Spinal cord (tissue), 9 donors: ENCODE measurements at regions not wholly inside any gene's neighbourhood (a gene's known extent, or its start where the extent isn't known, plus 50 kb on each side); places are given as distances from the start of the nearest gene placed in this dataset.

ENCODE experiments used
- DNase-seq, 6 donors: peaks; one replicate each; pipeline versions ENCODE4 v3.0.0 to v3.0.0-alpha.2; 2013 to 2015; ENCODE audit warnings: low spot score in 6 of 6, low read depth in 4 of 6
- H3K27ac ChIP-seq: one replicate; pipeline ENCODE4 v1.5.1; 2013; ENCODE audit warnings: low read depth, low read length, control low read depth
- H3K27me3 ChIP-seq: one replicate; pipeline ENCODE4 v1.6.1; 2013; ENCODE audit warnings: low read length; ENCODE audit not compliant: control insufficient read depth, insufficient read depth
- H3K36me3 ChIP-seq: one replicate; pipeline ENCODE4 v1.6.1; 2013; ENCODE audit warnings: low read length; ENCODE audit not compliant: control insufficient read depth, insufficient read depth
- H3K4me1 ChIP-seq: one replicate; pipeline ENCODE4 v1.6.1; 2013; ENCODE audit warnings: low read length; ENCODE audit not compliant: control insufficient read depth, insufficient read depth
- H3K4me3 ChIP-seq: one replicate; pipeline ENCODE4 v1.5.1; 2013; ENCODE audit warnings: low read depth, low read length, control low read depth
- H3K9me3 ChIP-seq: one replicate; pipeline ENCODE4 v1.6.1; 2013; ENCODE audit warnings: low read length; ENCODE audit not compliant: control insufficient read depth, insufficient read depth
- WGBS: methylation state at CpG from one replicate; pipeline ENCODE4 v1.1.5; 2013; ENCODE audit warnings: missing lambda C conversion rate; ENCODE audit not compliant: insufficient coverage; 5-methylcytosine and 5-hydroxymethylcytosine counted together
- donor health status: healthy.

DNA sequence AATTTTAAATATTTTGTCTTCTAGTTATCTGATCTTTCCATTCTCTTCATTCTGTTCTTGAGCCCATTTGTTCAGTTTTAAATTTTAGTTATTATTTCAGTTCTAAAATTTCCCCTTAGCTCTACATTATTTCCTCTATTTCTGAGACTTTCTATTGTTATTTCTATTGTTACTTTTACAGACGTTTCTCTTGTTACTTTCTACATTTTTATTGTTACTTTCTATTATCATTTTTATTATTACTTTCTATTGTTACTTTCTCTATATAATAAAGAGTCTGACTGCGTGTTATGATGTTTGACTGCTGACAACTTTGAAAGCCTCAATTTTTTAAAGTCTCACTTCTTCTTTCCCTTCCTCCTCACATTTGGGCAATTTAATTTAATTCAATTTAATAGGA is 915.7 kb upstream of the PCDH20 start:
- H3K27me3 ChIP-seq: no peaks in the 10 kb centered on the region
- no CpG with 5 or more reads among the region's 2 CpGs for WGBS
- H3K4me1 ChIP-seq: no peaks in the 10 kb centered on the region
- H3K9me3 ChIP-seq: no peaks in the 10 kb centered on the region
- no peak overlapping the region for H3K27ac ChIP-seq
- H3K36me3 ChIP-seq: no peaks in the 10 kb centered on the region
- DNase-seq: no peak
- no peak overlapping the region for H3K4me3 ChIP-seq

DNA sequence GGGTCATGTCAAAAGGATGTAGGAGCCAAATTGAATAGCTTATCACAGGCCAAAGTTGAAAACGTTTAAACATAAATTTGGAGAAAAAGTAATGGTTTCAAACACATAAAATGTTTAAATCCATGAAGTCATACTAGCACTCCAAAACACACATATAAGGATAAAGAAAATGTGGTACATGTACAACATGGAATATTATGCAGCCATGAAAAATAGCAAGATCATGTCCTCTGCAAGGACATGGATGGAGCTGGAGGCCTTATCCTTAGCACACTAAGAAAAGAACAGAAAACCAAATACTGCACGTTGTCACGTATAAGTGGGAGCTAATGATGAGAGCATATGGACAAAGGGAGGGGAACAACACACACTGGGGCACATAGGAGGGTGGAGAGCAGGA is 911.7 kb upstream of the PCDH20 start:
- Histone ChIP-seq H3K4me3 (no peak overlapping the region), H3K9me3 (no peaks in the 10 kb centered on the region), H3K27ac (no peak overlapping the region), H3K36me3 (no peaks in the 10 kb centered on the region), H3K4me1 (no peaks in the 10 kb centered on the region), H3K27me3 (no peaks in the 10 kb centered on the region)
- no peak for DNase-seq
- WGBS: no CpG with 5 or more reads among the region's 3 CpGs

DNA sequence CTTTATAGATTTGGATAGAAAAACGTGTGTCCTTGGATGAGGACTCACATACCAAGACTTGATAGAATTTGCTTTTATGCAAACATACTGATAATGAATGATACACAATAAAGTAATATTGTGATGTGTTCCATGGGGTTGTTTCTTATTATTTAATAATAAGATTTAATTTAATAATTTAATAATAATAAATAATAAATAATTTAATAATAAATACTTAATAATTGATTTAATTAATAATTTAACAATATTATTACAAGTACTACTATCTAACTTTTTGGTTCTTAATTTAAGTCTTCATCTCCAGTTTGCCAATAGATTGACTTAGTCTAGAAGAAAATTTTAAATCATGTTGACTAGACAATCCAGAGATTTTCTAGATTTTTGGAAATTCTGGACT is 909.2 kb upstream of the PCDH20 start:
- no peaks in the 10 kb centered on the region for H3K9me3 ChIP-seq

DNA sequence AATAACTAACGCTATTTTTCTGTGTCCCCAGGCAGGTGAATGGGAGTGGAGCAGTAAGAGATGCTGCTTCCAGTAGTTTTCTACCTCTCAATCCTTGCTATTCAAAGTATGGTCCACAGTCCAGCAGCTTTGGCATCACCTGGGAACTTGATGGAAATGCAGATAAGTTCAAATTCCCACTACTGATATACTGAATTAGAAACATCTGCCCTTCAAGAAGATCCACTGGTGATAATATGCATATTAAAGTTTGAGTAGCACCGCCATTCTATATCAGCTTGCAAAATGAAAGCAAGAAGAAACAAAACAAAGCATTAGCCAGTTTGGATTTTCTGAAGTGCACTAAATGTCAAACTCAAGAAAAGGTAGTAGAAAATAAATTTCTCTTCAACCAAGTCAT is 906.2 kb upstream of the PCDH20 start:
- Histone ChIP-seq H3K27me3 (no peaks in the 10 kb centered on the region), H3K36me3 (no peaks in the 10 kb centered on the region), H3K4me3 (no peak overlapping the region), H3K27ac (no peak overlapping the region), H3K9me3 (no peaks in the 10 kb centered on the region), H3K4me1 (no peaks in the 10 kb centered on the region)
- no peak for DNase-seq
- WGBS: no CpG with 5 or more reads among the region's 2 CpGs

More for the DNA sequence above, 909.2 kb upstream of the PCDH20 start:
- Histone ChIP-seq H3K27me3 (no peaks in the 10 kb centered on the region), H3K4me1 (no peaks in the 10 kb centered on the region), H3K4me3 (no peak overlapping the region), H3K36me3 (no peaks in the 10 kb centered on the region), H3K27ac (no peak overlapping the region)
- no peak for DNase-seq
- no CpG with 5 or more reads among the region's 1 CpG for WGBS

DNA sequence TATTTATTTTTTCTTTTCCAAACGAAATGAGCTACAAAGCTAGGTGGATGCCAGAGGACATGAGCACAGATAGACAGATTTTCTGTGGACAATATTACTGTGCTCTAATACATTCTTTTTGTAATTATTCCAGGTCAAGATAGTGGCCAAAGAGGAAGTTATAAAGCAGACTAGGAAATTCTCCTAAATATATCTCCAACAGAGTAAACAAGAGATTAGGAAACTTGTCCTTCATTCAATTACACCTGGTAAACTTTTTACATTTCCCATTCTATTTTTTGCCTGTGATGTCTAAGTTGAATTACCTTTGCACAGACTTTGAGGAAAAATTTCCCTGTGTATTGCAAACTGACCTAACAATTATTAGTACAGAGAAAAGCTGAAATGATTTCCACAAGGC is 905.5 kb upstream of the PCDH20 start:
- Histone ChIP-seq H3K36me3 (no peaks in the 10 kb centered on the region), H3K4me1 (no peaks in the 10 kb centered on the region), H3K27ac (no peak overlapping the region), H3K9me3 (no peaks in the 10 kb centered on the region), H3K4me3 (no peak overlapping the region), H3K27me3 (no peaks in the 10 kb centered on the region)
- no peak for DNase-seq
- WGBS: no CpG with 5 or more reads among the region's 1 CpG

DNA sequence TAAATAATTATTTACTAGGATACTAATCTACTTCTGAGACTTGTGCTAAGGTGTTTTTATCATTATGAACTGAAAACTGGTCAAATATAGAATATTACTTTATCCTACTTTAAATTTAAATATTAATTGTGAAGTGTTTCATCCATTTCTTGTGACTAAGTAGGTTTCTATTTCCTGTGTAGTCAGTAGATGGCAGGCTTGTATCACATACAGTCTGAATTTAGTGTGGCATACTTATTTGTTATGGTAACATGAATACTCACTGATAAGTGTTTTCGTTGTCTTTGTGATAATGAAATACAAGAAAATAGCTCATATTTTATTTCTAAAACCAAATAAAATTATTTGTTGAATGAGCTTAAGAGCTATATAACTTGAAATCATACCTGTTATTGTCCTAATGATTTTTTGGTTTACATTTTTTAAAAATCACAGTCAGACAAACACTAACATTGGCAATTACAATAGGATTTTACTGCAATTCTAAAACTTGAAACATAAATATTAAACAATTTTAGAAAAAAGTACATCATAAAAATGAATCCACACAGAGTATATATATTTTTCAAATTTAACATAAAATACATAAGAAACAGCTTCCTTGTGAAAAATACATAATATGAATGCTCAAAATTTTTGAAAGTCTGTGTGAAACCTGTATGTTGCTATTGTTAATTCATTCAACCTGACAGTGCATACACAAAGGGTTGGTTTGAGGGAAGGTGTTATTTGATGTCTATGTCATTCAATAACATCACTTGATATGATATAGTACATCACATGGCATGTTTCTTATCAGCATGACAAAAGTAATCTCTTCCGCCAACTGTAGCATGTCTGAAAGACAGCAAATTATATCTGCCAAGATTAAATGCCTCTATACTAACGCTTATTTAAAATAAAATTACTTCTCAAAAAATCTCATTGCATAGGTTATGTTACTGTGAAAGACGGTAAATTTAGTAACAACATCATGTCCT is 904.8 kb upstream of the PCDH20 start:
- H3K9me3 ChIP-seq: no peaks in the 10 kb centered on the region
- H3K36me3 ChIP-seq: no peaks in the 10 kb centered on the region
- H3K4me1 ChIP-seq: no peaks in the 10 kb centered on the region
- no peak overlapping the region for H3K27ac ChIP-seq
- H3K4me3 ChIP-seq: no peak overlapping the region
- DNase-seq: peak in 5 of 6 donors; percentile 48 to 94 (median 61)
- no CpG with 5 or more reads among the region's 4 CpGs for WGBS
- H3K27me3 ChIP-seq: no peaks in the 10 kb centered on the region

DNA sequence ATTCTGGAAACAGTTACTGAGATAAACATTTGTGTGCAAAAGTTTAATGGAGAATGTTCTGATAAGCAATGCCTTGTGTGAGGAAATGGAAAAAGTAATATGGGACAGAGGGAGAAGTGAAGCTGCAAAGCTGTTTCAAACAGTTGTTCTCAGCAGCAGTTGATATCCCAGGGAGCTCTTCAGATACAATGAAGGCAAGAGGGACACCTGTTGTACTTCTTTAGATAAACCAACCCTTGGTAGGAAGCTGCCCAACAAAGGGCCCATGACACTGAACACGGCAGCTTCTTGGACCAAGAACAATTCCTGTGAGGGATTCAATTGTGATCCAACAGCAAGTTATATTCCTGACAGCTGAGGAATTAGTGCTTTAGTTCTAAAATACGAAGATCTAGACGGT is 894.3 kb upstream of the PCDH20 start:
- H3K4me1 ChIP-seq: no peaks in the 10 kb centered on the region
- no peak overlapping the region for H3K4me3 ChIP-seq
- no peaks in the 10 kb centered on the region for H3K36me3 ChIP-seq
- DNase-seq: no peak
- no peaks in the 10 kb centered on the region for H3K27me3 ChIP-seq
- H3K9me3 ChIP-seq: no peaks in the 10 kb centered on the region
- no CpG with 5 or more reads among the region's 3 CpGs for WGBS
- no peak overlapping the region for H3K27ac ChIP-seq

DNA sequence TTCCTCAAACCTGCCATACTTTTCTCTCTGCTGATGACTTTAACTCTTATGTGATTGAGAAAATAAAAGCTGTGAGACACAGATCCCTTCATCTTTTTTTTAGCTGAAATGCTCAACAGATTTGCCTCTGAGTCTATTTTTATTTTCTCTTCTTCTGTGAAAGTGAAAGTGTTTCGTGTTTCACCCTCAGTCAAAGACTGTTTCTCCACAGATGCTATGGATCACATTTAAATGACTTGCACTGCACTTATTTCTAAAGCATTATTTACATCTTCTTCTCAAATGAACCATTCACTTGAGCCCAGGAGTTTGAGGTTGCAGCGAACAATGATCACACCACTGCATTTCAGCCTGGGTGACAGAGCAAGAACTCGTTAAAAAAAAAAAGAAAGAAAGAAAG is 890.1 kb upstream of the PCDH20 start:
- Histone ChIP-seq H3K27ac (no peak overlapping the region), H3K4me3 (no peak overlapping the region)

DNA sequence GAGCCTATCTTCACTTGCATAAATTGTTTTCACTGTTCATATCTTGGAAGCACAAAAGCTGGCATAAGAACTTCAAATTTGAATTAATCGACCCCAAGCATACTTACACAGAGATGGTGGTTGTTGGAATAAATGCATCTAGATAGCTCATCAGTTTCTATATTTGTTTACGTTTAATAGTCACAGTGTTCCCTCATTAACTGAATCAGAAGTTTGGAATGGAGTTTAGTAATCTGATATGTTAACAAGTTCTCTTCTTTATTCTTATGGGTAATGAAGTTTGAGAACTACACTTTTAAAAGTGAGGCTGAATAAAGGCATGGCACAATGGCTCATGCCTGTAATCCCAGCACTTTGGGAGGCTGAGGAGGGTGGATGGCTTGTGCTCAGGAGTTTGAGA is 886.7 kb upstream of the PCDH20 start:
- WGBS: no CpG with 5 or more reads among the region's 2 CpGs
- no peak for DNase-seq
- H3K4me3 ChIP-seq: no peak overlapping the region
- H3K9me3 ChIP-seq: no peaks in the 10 kb centered on the region
- no peaks in the 10 kb centered on the region for H3K27me3 ChIP-seq
- no peak overlapping the region for H3K27ac ChIP-seq
- no peaks in the 10 kb centered on the region for H3K36me3 ChIP-seq
- H3K4me1 ChIP-seq: no peaks in the 10 kb centered on the region

More for the DNA sequence above, 890.1 kb upstream of the PCDH20 start:
- H3K36me3 ChIP-seq: no peaks in the 10 kb centered on the region
- H3K27me3 ChIP-seq: no peaks in the 10 kb centered on the region
- peak in 1 of 6 donors; percentile 23 for DNase-seq
- H3K4me1 ChIP-seq: no peaks in the 10 kb centered on the region
- no peaks in the 10 kb centered on the region for H3K9me3 ChIP-seq
- no CpG with 5 or more reads among the region's 3 CpGs for WGBS

DNA sequence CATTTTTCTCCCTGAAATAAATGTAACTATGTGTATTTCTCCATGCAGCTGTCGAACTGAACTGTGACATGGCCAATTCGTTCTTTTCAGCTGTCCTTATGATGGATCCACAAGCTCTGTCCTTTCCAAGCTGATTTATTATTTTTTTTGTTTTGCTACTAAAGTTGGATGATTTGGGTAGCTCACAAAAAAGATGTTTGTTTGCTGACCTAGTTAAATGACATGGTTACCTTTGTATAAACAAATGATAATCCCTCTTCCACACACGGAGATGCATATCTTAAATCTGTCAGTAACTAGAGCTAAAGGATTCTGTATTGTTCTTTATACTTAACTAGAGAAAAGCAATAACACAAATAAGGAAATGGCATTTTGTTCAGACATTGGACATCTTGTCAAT is 884.3 kb upstream of the PCDH20 start:
- DNase-seq: peak in 2 of 6 donors; percentile 21 to 26
- H3K36me3 ChIP-seq: no peaks in the 10 kb centered on the region
- H3K4me1 ChIP-seq: no peaks in the 10 kb centered on the region
- no peak overlapping the region for H3K27ac ChIP-seq
- H3K27me3 ChIP-seq: no peaks in the 10 kb centered on the region
- WGBS: no CpG with 5 or more reads among the region's 3 CpGs
- no peak overlapping the region for H3K4me3 ChIP-seq
- H3K9me3 ChIP-seq: no peaks in the 10 kb centered on the region
